BJ (cell line): ENCODE measurements at regions not wholly inside any gene's neighbourhood (a gene's known extent, or its start where the extent isn't known, plus 50 kb on each side); places are given as distances from the start of the nearest gene placed in this dataset.

Experiments
- CTCF ChIA-PET: fragments of 350-600 bp; formaldehyde crosslinking; extraction: SDS; loops from one replicate; lab custom pipeline; 2021; ENCODE audit warnings: antibody characterized with exemption, inconsistent platforms; lab: Yijun Ruan, JAX
- POLR2A ChIA-PET: fragments of 300-600 bp; sonication (Branson Sonifier 250); formaldehyde crosslinking; extraction: SDS; loops from one replicate; lab custom pipeline; 2021; ENCODE audit warnings: antibody characterized with exemption; lab: Charles Lee
- DNase-seq: peaks from one replicate; pipeline ENCODE4 v3.0.0-alpha.2; 2011; ENCODE audit warnings: low read depth
- H3K27me3 ChIP-seq: 2 replicates; pipeline ENCODE4 v1.6.0; 2011; ENCODE audit warnings: low read length; ENCODE audit not compliant: control insufficient read depth, insufficient read depth
- H3K36me3 ChIP-seq: 2 replicates; pipeline ENCODE4 v1.5.1; 2011; ENCODE audit warnings: low read length; ENCODE audit not compliant: control insufficient read depth, insufficient read depth
- H3K4me3 ChIP-seq: 2 replicates; pipeline ENCODE4 v1.5.1; 2011; ENCODE audit warnings: low read depth, mild to moderate bottlenecking, control low read depth, low read length
- TF ChIP-seq, protein P1 (sequence below): IDR thresholded peaks from 2 replicates; pipeline ENCODE4 v1.5.1; 2011; ENCODE audit warnings: low read depth, mild to moderate bottlenecking, control low read depth, inconsistent platforms, low read length, moderate library complexity; ENCODE audit not compliant: insufficient read depth

DNA sequence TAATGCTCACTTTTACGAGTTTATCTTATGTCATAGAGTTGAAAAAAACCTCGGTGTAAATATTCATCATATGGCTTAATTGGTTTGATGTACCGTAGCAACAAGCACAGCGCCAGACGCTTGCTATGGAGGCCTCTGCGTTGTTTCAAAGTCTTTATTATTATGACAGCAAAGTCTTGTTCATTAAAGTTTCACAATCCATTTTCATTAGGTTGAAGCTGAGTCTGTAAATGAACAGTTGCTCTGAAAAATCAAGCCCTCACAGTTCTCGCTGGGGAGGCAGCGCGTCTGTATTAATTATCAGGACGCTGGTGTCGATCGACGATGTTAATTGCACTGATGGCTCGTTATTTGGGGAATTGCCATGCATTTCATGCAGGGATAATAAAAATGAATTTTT is 185.6 kb downstream of the INSC start:
- TF ChIP-seq, protein P1, sequence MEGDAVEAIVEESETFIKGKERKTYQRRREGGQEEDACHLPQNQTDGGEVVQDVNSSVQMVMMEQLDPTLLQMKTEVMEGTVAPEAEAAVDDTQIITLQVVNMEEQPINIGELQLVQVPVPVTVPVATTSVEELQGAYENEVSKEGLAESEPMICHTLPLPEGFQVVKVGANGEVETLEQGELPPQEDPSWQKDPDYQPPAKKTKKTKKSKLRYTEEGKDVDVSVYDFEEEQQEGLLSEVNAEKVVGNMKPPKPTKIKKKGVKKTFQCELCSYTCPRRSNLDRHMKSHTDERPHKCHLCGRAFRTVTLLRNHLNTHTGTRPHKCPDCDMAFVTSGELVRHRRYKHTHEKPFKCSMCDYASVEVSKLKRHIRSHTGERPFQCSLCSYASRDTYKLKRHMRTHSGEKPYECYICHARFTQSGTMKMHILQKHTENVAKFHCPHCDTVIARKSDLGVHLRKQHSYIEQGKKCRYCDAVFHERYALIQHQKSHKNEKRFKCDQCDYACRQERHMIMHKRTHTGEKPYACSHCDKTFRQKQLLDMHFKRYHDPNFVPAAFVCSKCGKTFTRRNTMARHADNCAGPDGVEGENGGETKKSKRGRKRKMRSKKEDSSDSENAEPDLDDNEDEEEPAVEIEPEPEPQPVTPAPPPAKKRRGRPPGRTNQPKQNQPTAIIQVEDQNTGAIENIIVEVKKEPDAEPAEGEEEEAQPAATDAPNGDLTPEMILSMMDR = no peak
- H3K27me3 ChIP-seq = no peaks in the 10 kb centered on the region
- ChIA-PET POLR2A (no interaction called here), CTCF (no interaction called here)
- H3K36me3 ChIP-seq = no peaks in the 10 kb centered on the region
- H3K4me3 ChIP-seq = no peak overlapping the region
- no peak for DNase-seq

- Histone ChIP-seq H3K36me3 (no peaks in the 10 kb centered on the region), H3K27me3 (no peaks in the 10 kb centered on the region), H3K4me3 (no peak overlapping the region)
- no peak for DNase-seq
- ChIA-PET CTCF (no interaction called here), POLR2A (no interaction called here)
- TF ChIP-seq, protein P1 = no peak
Measured at GRCh38 chr11:15307619-15308024, 192.9 kb downstream of the INSC start.

GRCh38 chr11:15308840-15309239 is 194.1 kb downstream of the INSC start:
- CTCF ChIA-PET = no interaction called here
- TF ChIP-seq, protein P1 = no peak
- POLR2A ChIA-PET = no interaction called here

DNA sequence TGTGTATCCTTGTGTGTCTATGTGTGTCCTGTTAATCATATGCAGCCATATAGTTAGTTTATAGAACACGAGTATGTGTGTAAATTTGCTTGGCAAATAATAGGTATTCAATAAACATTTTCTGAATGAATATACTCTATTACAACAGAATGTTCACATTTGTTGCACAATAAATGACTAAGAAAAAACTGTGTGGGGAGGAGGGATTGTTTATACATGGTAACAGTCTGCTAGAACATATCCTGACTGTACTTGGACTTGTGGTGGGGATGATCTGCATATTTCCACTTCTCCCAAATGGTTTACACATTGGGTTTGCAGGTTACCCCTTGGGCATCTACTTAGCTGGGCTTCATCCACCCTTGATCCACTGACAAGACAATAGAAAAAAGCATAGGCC is 194.6 kb downstream of the INSC start:
- TF ChIP-seq, protein P1 = no peak
- ChIA-PET POLR2A (no interaction called here), CTCF (interaction anchor here (1.9 kb wide), 1 partner anchor 21 kb away, joined by 4 read pairs; no protein-coding TSS in a partner anchor)
- H3K36me3 ChIP-seq = no peaks in the 10 kb centered on the region
- H3K27me3 ChIP-seq = no peaks in the 10 kb centered on the region
- H3K4me3 ChIP-seq = no peak overlapping the region
- no peak for DNase-seq

More at GRCh38 chr11:15308840-15309239, 194.1 kb downstream of the INSC start:
- no peak overlapping the region for H3K4me3 ChIP-seq
- no peaks in the 10 kb centered on the region for H3K27me3 ChIP-seq
- no peak for DNase-seq
- H3K36me3 ChIP-seq = no peaks in the 10 kb centered on the region

DNA sequence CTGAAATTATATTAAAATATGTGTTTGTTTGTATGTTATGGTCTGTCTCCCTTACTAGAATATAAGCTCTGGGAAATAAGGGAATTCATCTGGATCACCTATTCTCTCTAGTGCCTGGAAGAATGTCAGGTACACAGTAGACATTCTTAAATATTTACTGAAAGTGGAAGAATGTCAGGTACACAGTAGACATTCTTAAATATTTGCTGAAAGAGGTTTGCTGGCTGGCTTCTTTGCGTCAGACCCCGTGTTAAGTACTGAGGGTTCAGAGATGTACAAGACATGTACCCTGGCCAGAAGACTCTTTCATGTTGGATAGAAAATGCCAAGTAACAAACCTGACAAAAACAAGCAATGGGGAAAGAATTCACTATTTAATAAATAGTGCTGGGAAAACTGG is 199.1 kb downstream of the INSC start:
- H3K36me3 ChIP-seq = no peaks in the 10 kb centered on the region
- no peak overlapping the region for H3K4me3 ChIP-seq
- no peaks in the 10 kb centered on the region for H3K27me3 ChIP-seq
- POLR2A ChIA-PET = no interaction called here
- DNase-seq = no peak
- CTCF ChIA-PET = no interaction called here
- TF ChIP-seq, protein P1 = no peak
